ENCODE measurements at regions not wholly inside any gene's neighbourhood (a gene's known extent, or its start where the extent isn't known, plus 50 kb on each side); places are given as distances from the start of the nearest gene placed in this dataset.

- TF ChIP-seq POLR2A (IDR thresholded peaks at IDR 0.05) (no peak), CTCF (IDR thresholded peaks at IDR 0.05) (no peak)
Measured at GRCh38 chr10:10714327-10714726, 303.3 kb upstream of the CELF2 start.
